ENCODE measurements at regions not wholly inside any gene's neighbourhood (a gene's known extent, or its start where the extent isn't known, plus 50 kb on each side); places are given as distances from the start of the nearest gene placed in this dataset.

GRCh38 chr9:13967438-13967837 lies 346.5 kb downstream of the NFIB start:
- TF ChIP-seq, protein P1, sequence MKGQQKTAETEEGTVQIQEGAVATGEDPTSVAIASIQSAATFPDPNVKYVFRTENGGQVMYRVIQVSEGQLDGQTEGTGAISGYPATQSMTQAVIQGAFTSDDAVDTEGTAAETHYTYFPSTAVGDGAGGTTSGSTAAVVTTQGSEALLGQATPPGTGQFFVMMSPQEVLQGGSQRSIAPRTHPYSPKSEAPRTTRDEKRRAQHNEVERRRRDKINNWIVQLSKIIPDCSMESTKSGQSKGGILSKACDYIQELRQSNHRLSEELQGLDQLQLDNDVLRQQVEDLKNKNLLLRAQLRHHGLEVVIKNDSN (IDR thresholded peaks at IDR 0.05) = no peak
- no peak for TF ChIP-seq CREB1 (IDR thresholded peaks at IDR 0.05; ENCODE audit: low read depth)
- TF ChIP-seq TAF1 (IDR thresholded peaks at IDR 0.05; ENCODE audit: low read depth) = no peak
- no peak for TF ChIP-seq CEBPB (IDR thresholded peaks at IDR 0.05)
- TF ChIP-seq, protein P2, sequence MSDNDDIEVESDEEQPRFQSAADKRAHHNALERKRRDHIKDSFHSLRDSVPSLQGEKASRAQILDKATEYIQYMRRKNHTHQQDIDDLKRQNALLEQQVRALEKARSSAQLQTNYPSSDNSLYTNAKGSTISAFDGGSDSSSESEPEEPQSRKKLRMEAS (IDR thresholded peaks at IDR 0.05) = no peak
- TF ChIP-seq ZBTB7A (IDR thresholded peaks at IDR 0.05; ENCODE audit: low read depth) = no peak

DNA sequence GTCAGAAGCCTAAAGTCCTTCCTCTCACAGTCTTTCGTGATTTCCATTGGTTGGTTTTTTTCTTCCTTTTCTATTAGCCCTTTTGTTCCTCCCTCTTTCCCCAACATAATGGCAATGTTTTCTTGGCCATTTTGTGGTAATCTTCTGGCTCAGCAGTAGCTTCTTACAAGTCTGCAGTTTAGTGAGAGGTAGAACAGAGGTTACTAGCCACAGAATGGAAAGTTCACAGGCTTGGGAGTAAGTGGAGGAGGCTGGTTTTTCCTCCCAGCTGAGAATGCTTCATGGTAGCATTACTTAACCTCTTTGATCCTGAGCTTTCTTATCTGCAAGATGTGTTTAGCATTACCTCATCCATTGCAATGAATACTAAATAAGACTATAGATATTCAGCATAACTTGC lies 346.9 kb downstream of the NFIB start:
- TF ChIP-seq, protein P2 (IDR thresholded peaks at IDR 0.05) = no peak
- TF ChIP-seq ZBTB7A (IDR thresholded peaks at IDR 0.05; ENCODE audit: low read depth) (no peak), TAF1 (IDR thresholded peaks at IDR 0.05; ENCODE audit: low read depth) (no peak), YY1 (IDR thresholded peaks at IDR 0.05; ENCODE audit: low read depth) (no peak), FOXM1 (IDR thresholded peaks at IDR 0.05; ENCODE audit: borderline replicate concordance, low read depth) (no peak), TEAD4 (IDR thresholded peaks at IDR 0.05) (no peak), RAD21 (IDR thresholded peaks at IDR 0.05; ENCODE audit: low read depth) (no peak), CEBPB (IDR thresholded peaks at IDR 0.05) (no peak), TCF12 (IDR thresholded peaks at IDR 0.05; ENCODE audit: low read depth) (no peak), EGR1 (IDR thresholded peaks at IDR 0.05) (no peak), NFIC (IDR thresholded peaks at IDR 0.05) (no peak), CREB1 (IDR thresholded peaks at IDR 0.05; ENCODE audit: low read depth) (no peak), EP300 (IDR thresholded peaks at IDR 0.05; ENCODE audit: borderline replicate concordance) (no peak)
- TF ChIP-seq, protein P1 (IDR thresholded peaks at IDR 0.05) = no peak
- TF ChIP-seq, protein P3, sequence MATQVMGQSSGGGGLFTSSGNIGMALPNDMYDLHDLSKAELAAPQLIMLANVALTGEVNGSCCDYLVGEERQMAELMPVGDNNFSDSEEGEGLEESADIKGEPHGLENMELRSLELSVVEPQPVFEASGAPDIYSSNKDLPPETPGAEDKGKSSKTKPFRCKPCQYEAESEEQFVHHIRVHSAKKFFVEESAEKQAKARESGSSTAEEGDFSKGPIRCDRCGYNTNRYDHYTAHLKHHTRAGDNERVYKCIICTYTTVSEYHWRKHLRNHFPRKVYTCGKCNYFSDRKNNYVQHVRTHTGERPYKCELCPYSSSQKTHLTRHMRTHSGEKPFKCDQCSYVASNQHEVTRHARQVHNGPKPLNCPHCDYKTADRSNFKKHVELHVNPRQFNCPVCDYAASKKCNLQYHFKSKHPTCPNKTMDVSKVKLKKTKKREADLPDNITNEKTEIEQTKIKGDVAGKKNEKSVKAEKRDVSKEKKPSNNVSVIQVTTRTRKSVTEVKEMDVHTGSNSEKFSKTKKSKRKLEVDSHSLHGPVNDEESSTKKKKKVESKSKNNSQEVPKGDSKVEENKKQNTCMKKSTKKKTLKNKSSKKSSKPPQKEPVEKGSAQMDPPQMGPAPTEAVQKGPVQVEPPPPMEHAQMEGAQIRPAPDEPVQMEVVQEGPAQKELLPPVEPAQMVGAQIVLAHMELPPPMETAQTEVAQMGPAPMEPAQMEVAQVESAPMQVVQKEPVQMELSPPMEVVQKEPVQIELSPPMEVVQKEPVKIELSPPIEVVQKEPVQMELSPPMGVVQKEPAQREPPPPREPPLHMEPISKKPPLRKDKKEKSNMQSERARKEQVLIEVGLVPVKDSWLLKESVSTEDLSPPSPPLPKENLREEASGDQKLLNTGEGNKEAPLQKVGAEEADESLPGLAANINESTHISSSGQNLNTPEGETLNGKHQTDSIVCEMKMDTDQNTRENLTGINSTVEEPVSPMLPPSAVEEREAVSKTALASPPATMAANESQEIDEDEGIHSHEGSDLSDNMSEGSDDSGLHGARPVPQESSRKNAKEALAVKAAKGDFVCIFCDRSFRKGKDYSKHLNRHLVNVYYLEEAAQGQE (IDR thresholded peaks at IDR 0.05; ENCODE audit: low read depth) = no peak

DNA sequence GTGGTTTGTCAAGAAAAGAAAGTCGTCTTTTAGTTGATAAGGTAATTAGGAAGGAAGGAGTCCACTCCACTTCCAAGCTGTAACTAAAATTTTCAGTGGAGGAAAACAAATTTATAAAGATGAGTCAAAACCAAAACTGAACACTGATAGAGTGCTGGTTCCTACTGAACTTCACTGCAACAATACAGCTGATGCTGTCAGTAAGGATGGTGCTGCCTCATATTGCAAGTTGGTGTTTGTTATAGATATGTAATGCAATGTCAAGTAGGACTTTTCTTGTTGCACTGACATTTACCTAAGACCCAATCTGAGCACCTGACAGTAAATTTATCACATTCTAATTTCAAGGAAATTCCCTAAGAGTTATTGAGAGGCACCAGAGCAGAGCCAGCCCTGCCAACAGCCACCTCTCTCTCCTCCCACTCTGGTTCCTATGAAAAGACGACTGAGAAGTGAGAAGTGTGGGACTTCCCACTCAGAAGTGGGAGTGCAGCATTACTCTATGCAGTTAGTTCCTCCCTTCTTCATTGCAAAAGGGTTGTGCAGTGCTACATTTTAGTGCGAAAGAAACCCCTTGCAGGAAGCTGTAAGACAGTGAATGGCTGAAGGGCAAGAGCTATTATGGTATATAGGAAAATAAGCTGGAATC lies 350.8 kb downstream of the NFIB start:
- TF ChIP-seq YY1 (IDR thresholded peaks at IDR 0.05; ENCODE audit: low read depth) = no peak
- no peak for TF ChIP-seq CREB1 (IDR thresholded peaks at IDR 0.05; ENCODE audit: low read depth)
- TF ChIP-seq TCF12 (IDR thresholded peaks at IDR 0.05; ENCODE audit: low read depth) = no peak
- TF ChIP-seq RAD21 (IDR thresholded peaks at IDR 0.05; ENCODE audit: low read depth) = no peak
- no peak for TF ChIP-seq CEBPB (IDR thresholded peaks at IDR 0.05)
- no peak for TF ChIP-seq EP300 (IDR thresholded peaks at IDR 0.05; ENCODE audit: borderline replicate concordance)
- TF ChIP-seq ZBTB7A (IDR thresholded peaks at IDR 0.05; ENCODE audit: low read depth) = no peak
- TF ChIP-seq NFIC (IDR thresholded peaks at IDR 0.05) = no peak
- TF ChIP-seq TEAD4 (IDR thresholded peaks at IDR 0.05) = no peak
- no peak for TF ChIP-seq TAF1 (IDR thresholded peaks at IDR 0.05; ENCODE audit: low read depth)
- TF ChIP-seq, protein P1 (IDR thresholded peaks at IDR 0.05) = no peak
- no peak for TF ChIP-seq EGR1 (IDR thresholded peaks at IDR 0.05)
- TF ChIP-seq, protein P3 (IDR thresholded peaks at IDR 0.05; ENCODE audit: low read depth) = no peak
- TF ChIP-seq, protein P2 (IDR thresholded peaks at IDR 0.05) = no peak

DNA sequence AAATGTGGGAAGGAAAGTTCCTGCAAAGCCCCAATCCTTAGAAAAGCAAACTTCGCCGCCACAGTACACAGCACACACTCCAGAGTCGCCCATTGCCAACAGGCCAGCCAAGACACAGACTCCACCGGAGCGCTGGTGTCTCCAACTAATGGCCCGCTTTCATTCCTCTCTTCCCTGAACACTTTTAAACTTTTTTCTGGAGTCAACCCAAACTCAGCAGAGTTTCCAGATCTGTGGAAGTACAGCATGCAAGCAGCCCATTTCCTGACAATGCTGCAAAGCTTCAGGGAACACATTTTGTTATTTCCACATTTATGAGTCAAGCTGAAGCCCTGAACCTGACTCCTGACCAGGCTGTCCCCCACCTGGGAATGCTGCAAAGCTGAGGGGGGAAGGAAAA lies 351.9 kb downstream of the NFIB start:
- TF ChIP-seq YY1 (IDR thresholded peaks at IDR 0.05; ENCODE audit: low read depth) (no peak), TCF12 (IDR thresholded peaks at IDR 0.05; ENCODE audit: low read depth) (no peak), EP300 (IDR thresholded peaks at IDR 0.05; ENCODE audit: borderline replicate concordance) (no peak), ZBTB7A (IDR thresholded peaks at IDR 0.05; ENCODE audit: low read depth) (no peak), TAF1 (IDR thresholded peaks at IDR 0.05; ENCODE audit: low read depth) (no peak)
- TF ChIP-seq, protein P1 (IDR thresholded peaks at IDR 0.05) = no peak
